ENCODE measurements at regions not wholly inside any gene's neighbourhood (a gene's known extent, or its start where the extent isn't known, plus 50 kb on each side); places are given as distances from the start of the nearest gene placed in this dataset.

DNA sequence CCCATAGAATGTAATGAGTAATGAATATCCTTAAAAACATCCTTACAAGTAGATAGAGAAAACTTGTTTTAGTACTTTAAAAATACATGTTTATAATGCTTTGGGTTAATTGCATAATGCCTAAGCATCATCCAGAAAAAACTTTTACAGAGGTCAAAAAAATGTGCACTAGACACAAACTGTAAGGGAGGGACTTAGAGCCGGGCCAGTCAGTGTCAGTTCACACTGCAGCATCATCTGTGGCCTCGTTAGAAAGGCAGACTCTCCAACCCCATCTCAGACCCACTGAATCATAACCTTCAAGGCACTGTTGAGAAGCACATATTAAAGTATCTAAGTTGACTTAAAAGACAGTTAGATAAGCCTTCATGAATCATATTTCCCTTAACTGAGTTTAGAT lies 230.1 kb upstream of the PRPS1L1 start:
- no peak for DNase-seq

DNA sequence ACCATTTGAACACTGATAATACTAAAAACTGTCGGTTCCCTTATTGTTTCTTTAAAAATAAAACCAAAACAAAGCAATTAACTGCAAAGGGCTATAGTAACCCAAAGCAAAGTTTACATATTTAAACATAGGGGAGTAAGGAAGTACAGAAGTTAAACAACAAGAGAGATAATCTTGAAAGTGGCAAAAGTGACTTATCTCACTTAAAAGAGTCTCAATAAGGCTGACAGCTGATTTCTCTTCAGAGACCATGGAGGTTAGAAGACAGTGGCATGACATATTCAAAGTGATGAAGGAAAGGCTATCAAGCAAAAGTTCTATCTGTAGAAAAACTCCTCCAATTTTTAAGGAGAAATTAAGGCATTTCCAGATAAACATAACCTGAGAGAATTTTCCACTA lies 233.5 kb upstream of the HDAC9 start:
- no peak for DNase-seq

DNA sequence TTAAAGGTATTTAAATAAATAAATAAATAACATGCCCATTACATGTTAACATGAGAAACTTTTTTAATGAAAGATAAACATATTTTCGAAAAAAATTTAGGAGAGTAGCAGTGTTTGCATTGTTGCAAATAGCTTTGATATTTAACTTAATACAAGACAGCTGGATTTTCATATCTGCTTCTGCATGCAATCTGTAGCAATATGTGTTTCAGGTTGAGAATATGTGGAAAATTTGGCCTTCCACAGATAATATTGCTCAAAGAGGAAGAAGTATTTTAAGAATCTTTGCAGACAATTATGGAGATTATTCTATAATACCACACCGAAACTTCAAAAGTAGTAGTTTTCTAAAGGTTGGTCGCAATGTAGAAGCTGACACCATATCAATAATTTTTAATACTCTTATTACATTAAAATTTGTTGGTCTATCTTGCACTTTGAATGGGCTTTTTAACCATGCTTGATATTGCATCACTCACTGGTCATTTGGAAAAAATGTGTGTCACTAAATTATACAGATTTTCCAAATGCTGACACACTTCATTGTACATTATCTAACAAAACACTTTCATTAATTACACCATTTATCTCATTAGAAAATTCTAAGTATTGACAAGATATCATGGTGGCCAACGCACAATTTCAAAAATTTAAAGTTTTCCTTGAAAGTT lies 229.8 kb upstream of the HDAC9 start:
- DNase-seq, result no peak

DNA sequence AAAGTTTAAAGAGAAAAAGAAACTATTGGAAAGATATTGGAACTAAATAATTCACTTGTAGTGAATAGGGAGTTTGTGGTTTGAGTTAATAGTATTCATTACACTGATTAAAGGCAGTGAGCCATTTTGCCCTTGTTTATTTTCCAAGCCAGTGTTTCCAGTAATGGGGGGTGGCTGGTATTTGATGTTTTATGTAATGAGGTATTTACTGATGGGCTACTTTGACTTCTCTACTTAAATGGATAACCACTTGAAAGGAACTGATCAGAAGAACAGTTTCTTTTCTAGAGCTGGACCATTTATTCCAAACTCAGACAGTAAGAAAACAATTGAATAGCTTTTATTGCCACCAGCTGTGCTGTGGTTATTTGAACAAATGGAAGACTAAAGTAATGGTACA lies 227.0 kb upstream of the HDAC9 start:
- DNase-seq, result no peak

DNA sequence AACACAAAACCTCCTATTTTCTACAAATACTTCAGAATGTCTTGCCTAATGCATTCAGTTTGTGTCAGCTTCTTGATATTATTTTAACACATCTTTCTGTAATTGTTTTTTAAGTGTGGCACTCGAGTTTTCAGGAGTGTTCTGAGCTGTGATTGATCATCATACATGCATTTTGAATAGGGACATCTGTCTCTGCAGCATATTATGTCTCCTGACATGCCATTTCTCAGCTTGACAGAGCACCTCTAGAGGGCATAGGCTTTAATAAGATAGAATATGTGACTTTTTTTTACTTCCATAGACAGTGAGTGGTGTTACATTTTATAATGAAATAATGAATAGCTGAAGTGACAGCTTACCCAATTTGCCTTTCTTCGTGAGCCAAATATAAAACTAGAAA lies 219.2 kb upstream of the HDAC9 start:
- DNase-seq, result no peak

DNA sequence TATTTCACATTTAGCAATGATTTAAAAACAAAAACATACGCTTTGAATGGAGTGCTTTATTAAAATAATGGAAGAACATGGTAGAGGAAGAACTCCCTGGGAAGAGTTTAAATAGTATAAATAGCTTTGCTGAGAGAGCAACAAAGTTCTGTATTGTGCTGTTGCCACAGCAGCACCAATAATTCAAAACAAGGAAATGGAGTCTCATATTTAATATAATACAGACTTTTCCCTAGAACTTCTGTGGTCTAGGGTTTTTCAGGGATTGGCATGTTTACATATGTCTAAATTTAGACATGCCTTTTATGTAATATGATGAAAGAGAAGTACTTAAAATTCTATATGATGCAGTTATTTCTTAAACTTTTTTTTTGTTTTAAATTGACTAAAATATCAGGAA lies 217.2 kb upstream of the HDAC9 start:
- DNase-seq, result no peak

DNA sequence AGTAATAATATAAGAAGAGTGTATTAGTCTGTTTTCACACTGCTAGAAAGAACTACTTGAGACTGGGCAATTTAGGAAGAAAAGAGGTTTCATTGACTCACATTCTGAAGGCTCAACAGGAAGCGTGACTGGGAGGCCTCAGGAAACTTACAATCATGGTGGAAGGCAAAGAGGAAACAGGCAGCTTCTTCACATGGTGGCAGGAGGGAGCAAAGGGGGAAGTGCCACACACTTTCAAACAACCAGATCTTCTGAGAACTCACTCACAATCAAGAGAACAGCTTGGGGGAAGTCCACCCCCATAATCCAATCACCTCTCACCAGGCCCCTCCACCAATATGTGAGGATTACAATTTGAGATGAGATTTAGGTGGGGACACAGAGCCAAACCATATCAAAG lies 212.5 kb upstream of the HDAC9 start:
- DNase-seq, result no peak

DNA sequence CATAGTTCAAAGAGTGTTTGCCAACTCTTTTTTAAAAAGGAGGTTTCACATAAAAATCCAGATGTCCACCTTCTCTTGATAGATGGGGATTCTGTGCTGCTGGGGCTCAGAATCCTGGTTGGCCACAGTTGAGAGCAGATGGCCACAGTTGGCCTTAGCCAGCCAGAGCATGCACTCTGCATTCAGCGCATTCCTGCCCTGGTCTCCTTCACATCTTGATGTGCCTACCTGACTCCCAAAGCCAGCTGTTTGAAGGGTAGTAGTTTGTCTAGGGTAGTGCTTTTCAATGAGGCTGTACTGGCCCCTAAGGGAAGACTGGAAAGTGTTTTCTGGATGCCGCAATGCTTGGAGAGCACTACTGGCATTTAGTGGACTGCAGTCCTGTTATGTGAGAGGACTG lies 208.1 kb upstream of the HDAC9 start:
- no peak for DNase-seq

DNA sequence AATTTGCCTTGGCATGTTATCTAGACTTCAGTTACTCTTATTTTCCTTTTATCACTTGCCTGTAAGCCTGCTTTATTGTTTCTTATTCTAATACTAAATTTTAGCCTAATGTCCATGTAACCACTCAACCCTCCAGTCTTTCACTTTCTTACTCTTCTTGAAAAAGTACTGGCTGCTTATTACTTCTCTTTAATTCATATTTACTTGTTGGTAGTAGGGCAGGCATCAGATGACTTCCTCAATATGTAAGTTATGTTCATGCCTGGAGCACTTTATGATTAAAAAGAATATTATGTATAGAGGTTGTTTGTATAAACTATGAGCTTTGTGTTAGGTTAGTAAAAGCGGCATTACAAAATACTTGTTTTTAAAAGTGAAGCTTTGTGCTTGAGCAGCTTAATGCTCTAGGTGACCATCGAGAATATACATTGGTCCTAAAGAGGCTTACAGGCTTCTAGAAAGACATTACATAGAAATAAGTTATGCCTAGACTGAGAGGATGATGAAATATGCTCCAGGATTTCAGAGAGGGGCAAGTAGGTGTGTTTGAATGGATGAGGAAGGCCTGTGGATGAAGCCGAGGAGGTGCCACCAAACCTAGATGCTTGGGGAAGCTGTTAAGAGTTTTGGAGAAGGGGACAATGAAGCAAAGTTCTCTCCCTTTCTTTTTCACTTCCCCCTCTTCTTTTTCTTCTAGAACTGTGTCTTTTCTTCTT lies 207.1 kb upstream of the HDAC9 start:
- no peak for DNase-seq

DNA sequence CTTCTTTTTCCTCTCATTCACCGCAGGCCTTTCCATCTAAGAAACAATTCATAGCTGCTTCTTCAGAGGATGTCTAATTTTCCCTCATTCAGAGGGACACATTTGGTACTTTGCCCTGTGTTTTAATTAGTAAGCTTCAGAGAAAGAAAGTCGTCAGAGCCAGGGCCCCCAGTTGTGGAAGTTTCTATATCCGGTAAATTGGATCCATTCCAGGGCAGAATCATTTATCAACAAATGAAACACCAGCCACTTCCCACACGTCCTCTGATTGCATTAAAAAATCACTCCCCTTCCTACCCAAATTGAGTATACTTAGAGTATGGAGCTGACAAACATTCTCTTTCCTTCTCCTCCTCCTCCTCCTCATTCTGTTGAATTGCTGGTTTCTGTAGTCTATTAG lies 205.8 kb upstream of the HDAC9 start:
- DNase-seq, result no peak

DNA sequence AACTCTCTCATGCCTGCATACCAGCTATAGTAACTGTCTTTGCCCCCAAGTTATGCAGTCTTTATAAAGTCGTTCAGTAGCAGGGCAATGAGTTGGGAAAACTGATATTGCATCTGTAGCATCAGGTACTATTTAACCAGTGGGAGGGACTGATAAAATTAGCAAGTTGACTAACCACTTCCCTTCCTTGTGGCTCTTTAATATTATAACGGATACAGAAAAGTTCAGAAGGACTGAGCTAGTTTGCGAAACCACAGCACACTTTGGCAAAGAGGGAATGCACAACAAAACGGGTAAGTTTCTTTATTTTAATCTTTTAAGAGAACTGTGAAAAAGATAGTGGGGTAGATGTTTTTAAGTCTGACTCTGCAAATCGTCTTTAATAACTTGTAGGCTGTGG lies 205.3 kb upstream of the HDAC9 start:
- DNase-seq, result no peak

DNA sequence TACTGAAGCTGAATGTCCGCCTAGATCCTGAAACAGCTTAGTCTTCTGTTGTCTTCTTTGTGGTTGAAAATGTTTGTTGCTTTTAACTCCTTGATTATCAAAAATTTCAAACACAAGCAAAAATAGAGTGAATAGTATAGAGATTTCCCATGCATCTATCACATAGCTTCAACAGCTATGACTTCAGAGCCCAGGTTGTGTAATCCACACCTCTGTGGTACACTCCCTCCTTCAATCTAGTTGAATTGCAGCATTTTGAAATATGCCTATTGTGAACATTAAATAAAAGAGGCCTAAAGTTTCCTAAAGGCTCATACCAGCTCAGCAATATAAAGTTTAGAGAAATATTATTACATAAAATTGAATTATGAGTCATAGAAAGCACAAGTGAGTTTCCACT lies 204.7 kb upstream of the HDAC9 start:
- DNase-seq, result no peak

DNA sequence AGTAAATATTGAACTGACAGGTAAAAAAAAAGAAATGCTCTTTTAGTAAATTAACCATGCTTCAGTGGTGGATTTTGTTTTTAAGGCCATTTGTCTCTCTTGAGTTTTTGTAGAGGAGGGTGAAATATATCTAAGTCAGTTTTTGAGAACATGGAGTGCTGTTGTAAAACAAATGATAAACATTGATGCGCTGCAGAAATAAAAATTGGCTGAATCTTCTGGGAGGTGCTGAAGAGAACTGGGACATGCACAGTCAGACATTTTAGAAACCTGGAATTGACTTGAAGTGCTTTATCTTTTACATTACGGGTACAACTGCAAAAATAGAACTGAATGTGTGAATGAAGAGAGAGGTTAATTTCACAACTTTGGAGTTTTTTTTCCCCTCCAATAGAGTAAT lies 203.0 kb upstream of the HDAC9 start:
- DNase-seq, result no peak

DNA sequence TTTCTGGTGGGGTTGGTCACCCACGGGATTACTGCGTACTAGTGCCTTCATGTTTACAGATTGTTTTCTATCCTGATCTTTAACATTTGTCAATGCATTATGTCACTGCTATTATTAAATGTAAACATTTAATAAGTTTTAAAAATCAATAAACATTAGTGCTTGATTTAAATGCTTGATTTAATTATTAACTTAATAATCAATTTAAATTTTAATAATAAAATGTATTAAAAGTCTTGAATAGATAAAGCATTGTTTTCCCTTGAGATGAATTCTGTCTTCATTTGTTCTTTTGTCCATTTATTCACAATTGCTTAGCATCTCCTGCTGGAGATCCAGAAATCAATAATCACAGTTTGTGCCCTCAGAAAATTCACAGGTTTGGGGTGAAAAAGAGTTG lies 201.8 kb upstream of the HDAC9 start:
- DNase-seq, result no peak

DNA sequence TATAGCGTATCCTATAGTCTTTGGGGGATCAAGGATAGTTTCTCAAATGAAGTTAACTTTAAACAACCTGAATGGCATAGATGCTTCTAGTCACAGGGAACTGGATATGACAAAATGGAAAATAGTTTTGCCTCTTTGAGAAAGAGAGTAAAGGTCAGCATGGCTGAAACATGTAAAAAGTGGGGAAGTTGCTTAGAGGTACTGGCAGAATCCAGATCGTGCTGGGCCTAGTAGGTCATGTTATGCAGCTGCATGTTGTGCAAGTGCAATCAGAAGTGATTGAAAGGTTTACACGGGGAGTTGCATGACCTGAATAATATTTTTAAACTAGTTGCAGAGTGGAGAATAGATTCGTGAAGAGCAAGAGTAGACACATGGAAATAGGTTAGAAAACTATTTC lies 201.1 kb upstream of the HDAC9 start:
- no peak for DNase-seq

DNA sequence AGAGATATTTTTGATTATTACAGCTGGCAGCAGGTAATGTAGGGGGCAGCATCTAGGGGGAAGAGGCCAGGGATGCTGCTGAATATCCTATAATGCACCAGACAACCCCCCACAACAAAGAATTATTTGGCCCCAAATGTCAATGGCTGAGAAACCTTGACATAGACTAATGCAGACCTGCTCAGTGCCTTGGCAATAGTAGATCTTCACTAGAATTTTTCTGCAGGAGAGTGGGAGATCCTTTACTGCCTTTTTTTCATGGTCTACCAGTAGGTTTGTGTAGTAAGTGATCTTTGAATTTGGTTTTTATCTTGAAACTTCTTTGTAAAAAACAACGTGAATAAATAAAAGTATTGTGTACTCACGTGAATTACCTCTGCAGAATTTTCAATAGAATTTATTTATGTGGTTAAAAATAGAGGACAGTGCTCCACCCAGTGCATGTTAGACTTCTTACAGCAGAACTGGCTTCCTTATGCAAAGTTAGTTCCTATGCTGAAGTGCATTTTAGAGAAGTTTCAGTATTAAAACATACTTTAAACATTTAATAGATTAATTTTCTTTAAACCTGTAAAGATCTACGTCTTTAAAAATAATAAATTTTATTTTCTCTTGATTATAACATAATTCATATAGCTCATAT lies 199.6 kb upstream of the HDAC9 start:
- DNase-seq, result no peak

DNA sequence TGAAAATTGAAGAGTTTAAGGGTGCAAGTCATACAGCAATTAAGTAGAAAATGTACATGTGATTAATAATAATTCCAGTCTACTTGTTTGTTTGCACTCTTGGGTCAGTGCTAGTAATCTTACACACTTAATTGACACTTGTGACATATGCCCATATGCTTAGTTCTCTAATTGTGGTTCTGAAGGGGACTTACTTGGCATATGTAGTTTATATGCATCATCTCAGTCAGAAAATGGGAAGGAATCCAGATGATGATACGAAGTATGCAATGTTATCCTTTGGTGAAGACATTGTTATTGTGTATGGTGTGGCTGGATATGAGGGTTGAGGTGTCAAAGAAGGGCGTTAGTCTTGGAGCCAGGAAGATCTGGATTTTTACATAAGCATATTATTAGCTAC lies 193.5 kb upstream of the HDAC9 start:
- no peak for DNase-seq

DNA sequence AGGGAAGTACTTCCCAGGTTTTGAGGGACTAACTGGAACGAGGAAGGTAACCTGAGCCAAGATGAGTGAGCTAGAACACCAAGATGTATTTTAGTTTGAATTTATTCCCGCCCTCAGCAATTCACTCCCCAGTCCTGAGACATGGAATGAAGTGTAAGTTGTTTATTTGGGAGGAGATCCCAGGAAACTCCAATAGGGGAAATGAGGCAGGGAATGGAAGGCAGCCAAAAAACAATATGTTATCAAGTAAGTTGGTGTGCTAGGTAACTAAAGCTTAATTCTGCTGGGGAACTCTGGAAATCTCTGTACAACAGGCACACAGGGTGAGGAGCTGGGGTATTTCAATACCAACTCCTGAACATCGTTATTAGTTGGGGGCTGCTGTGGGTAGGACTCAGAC lies 189.7 kb upstream of the HDAC9 start:
- DNase-seq, result no peak

DNA sequence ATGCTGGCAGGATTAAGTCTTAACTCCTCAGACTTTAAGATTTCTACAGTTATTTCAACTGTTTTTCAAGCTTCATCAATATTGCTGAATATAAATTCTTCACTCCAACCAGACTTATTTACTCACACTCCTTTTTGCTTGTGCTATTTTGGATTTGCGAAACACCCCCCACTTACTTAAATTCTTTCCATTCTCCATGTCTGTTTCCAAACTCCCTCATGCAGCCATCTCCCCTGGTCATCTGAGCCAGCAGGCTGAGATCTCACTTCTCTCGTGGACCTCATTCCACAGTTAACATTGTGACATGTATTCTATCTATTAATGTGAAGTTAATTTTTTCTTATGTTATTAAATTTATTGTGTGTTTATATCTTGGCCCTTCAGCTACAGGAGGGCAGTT lies 188.9 kb upstream of the HDAC9 start:
- DNase-seq, result no peak

DNA sequence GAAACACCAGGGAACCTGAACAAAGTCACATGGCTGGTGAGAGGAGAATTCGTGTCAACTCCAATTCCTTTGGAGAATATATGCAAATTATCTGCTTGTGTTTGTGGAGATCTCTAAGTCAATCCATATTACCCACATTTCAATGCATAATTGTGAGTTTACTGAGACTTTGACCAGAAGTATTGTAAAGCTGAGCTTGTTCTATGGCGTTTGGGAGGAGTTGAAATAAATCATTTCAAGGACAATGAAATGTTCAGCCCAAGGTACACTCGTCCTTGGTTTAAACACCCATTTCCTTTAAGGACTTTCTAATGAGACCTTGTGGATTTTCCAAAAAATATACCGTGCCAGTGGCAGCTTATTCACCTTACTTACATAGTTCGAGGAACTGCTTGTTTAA lies 186.6 kb upstream of the HDAC9 start:
- DNase-seq, result no peak

DNA sequence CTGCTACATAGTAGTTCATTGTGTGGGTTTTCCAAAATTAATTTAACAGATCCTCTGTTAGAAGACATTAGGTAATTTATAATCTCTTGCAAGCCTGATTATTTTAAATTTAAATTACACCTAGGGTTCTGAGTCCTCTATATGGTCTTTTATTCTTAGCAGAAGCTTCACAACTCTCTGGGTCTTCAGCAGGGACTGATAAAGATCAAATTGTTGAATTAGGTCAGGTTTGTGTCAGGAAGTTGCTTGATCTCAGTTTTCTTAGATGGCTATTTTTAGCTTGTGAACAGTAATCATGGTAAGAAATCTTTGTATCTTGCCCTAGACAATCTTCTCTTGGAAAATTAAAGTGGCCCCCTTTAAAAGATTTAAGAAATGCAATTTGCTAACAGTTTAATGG lies 183.1 kb upstream of the HDAC9 start:
- DNase-seq, result no peak

DNA sequence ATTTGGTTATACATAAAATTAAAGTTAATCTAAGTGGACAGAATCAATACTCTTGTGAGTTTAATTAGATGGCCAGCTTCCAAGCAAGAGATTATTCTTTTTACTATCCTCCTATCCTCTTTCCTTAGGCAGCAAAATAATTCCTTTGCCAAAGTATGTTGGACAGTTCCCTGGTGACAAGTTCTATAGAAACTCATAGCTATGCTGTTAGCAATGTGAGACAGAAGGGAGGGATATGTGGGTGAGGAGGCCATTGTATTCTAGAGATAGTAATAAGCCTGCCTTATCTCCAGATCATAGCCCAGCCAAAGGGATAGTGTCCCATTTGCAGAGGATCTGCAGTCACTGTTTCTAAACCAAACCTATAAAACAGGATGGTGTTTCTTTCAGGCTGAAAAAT lies 181.6 kb upstream of the HDAC9 start:
- DNase-seq, result no peak

DNA sequence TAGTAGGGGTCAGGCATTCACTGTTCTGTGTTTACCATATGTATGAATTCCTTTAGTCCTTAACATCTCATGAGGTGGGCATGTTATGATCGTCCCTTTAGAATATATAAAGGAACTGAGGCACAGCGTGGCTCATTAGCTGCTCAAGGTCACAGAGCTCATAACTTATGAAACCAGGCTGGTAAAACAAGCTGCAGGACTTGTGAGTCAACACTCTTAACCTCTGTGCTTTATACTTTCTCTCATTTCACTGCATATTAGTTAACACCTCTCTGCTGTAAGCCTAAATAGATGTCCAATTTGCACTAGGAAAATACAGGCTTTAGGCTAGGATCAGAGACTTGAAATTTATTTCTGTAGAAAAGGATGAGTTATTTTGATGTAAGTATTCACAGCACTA lies 180.3 kb upstream of the HDAC9 start:
- no peak for DNase-seq

DNA sequence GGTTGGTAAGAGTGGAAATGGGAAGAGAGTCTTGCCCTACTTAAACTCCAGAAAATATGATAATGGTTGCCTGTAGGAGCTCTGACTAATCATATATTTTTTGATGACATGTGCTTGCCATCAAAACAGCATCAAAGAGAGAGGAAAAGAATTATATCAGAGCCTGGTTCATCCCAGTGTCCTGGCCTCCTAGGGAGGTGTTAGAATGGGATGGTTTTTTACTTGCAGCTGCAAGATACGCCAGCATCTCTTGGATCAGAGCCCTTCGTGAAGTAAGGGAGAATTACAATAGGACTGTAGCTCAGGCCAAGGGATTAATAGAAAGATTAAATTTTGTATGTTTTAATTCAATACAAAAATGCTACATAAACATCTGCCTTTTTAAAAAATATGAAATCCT lies 177.6 kb upstream of the HDAC9 start:
- DNase-seq, result no peak

DNA sequence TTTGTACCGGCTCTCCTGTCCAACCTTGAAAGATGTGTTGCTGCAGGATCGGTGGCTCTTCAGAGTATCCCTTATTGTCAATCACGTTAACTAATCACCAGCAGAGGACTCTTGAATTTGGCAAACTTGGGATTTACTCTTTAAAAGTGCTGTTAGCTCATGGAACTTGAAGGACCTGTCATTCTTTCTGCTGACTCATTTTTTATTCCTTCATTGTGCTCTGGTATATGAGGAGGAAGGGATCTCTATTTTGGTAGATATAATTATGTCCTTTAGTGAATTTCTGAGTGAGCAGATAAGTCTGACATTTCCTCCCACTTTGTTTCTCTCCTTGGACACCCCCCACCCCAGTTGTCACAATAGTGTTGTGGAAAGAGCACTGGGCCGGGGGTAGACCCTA lies 175.1 kb upstream of the HDAC9 start:
- DNase-seq, result no peak
